Cerebellar cortex (tissue), 1 donor: ENCODE measurements at regions not wholly inside any gene's neighbourhood (a gene's known extent, or its start where the extent isn't known, plus 50 kb on each side); places are given as distances from the start of the nearest gene placed in this dataset.

Experiments
- DNase-seq: peaks from one replicate; pipeline ENCODE4 v3.0.0-alpha.2; 2015; ENCODE audit warnings: low spot score

DNA sequence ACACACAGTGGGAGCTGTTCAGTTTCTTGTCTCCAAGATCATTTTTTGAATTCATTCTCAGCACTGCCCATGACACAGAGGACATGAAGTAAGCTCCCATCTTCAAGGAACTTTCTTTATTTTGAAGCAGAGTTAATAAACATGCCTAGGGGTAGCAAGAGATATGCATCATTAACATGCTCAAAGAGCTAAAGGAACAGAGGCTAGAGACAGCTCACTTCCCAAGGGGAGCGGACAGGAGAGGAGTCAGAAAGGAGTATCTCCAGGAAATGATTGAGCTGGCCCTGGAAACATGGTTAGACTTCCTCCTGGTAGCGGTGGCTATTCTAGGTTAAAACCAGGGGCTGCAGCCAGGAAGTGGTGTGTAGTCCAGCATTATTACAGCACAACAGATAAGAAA, 135.9 kb downstream of the GPAM start:
- DNase-seq, result no peak

GRCh38 chr10:112052166-112052565, 131.4 kb downstream of the GPAM start:
- no peak for DNase-seq

DNA sequence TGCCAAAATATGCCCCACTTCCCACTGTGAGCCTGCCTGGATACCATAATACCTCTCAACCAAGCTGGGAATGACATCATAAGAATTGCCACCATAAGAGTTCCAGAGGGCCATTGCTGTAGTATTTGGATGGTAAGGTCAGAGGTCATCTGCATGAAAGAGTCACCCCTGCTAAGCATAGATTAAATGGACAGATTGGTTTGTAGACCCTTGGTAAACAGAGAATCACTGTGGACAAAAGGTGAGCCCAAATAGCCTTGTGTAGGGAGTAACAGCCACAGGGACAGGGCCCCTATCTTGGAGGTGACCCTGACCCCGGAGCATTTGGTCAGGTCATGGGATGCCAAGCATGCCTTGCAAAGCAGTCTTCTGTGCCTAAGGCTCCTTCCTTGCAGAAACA, 129.7 kb downstream of the GPAM start:
- no peak for DNase-seq

- no peak for DNase-seq
Observed at GRCh38 chr10:112054516-112054915, 129.0 kb downstream of the GPAM start.

GRCh38 chr10:112057072-112057471, 126.5 kb downstream of the GPAM start:
- no peak for DNase-seq

GRCh38 chr10:112059220-112059619, 124.3 kb downstream of the GPAM start:
- DNase-seq, result no peak

DNA sequence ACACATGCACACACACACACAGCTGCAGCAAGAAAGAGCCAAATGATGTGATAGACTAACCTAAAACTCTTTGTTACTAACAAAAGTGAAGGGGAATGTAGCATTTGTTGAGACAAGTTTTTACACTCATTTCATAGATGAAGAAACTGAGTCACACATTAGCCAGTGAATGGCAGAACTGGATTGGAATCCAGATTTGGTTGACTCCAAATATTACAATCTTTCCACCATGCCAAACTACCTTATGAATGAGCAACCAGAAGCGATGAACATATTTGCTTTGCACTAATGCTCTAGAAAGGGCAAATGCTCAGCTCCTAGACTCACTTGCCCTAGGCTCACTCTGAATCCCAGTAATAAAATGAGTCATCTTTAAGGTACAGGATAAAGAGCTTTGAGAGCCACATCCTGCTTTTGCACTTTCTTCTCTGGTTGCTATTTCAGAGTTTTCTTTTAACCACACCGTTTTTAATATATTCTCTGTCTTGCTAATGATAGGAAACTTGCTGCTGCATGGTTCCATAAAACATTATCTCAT, 111.9 kb downstream of the GPAM start:
- no peak for DNase-seq

GRCh38 chr10:112078003-112078402, 105.6 kb downstream of the GPAM start:
- no peak for DNase-seq

- DNase-seq, result no peak
Observed at GRCh38 chr10:112080231-112080630, 103.3 kb downstream of the GPAM start.

GRCh38 chr10:112082120-112082519, 101.4 kb downstream of the GPAM start:
- peak; percentile 48 for DNase-seq

DNA sequence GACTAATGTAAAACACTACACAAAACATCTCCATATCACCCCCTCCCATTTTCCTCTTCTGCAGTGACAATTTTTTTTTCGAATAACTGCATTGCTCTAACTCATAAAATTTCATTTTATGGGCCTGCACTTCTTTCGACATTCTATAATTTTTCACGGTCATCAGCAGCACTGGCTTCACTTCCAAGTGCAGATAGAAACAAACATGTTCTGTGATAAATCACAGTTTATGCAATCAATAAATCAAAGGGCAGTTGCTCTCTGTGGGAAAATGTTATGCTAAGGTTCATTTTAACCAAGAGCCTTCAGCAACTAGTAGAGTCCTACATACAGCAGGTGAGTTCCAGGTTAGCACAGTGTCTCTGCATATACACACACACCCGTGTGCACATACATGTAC, 100.1 kb downstream of the GPAM start:
- DNase-seq, result no peak

DNA sequence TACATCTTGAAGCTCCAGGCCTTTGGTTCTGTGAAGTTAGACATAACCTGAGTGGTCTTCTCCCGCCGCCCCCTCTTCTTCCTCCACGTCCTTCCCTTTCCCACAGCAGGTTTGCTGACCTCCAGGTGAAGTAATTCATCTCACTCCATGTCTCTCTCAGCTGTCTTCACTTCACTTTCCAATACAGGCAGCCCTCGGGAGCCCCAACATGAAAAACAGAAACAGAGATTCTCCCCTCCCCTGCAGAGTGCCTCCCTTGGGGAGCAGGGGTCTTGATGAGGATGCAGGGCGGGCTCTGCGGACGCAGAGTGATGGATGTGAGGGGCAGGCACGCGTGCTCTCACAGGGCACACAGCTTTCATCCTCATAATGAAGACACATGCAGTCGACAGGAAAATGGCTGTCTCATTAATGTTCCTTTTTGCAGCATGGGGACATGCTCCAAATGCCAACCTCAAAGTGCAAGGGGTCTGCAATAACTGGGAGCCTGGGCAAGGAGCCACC, 95.6 kb downstream of the GPAM start:
- DNase-seq, result no peak

DNA sequence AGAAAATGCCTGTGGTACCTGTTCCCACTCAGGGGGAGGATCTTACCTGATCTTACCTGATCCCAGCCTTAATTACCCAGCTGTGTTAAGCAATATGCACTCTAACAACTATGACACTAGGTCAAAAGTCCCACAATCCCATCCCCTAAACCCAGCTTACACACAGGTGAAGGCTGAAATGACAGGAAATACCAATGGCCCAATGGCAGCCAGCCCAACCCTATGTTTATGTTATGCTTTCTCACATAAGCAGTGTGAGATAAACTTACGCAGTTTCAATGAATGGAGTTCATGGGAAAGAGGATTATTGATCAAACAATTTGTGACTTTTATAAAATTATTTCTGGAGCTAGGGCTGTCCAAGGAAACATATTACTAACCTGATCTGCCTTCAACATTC, 91.9 kb downstream of the GPAM start:
- DNase-seq, result no peak

DNA sequence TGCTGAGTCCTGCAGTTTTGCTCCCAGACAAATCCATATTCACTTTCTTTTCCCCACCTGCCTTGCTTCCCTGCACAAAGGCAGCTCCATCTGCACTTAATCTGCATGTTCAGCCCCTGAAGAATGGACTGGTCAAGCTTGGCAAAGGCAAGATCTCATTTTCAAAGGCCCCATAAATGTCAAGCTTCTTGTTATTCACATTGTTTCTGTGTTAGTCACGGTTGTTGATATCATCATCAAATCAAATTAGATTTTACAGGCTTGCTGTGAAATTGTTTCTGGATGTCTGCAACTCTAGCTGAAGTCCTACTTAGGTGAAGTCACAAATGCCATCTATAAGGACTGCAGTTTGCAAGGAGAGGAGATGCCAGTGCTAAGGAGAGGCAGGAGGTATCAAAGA, 91.0 kb downstream of the GPAM start:
- no peak for DNase-seq

DNA sequence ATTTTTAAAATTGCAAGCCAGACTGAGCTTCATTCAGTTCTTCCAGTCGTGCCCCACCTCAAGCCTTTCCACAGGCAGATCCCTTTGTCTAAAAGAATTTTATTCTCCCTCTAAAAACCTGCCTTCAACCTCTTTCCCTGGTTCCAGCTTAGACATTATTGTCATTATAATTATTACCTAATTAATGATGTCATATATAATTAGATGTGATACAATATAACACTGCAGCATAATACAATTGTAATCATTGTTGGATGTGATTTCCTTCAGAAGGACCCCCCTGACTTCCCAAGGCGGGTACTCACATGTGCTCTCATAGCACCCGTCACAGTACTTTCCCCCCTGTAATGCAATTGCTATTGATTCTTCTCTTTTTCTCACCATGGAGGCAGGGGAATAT, 88.6 kb downstream of the GPAM start:
- no peak for DNase-seq

GRCh38 chr10:112095731-112096130, 87.8 kb downstream of the GPAM start:
- DNase-seq, result no peak

- DNase-seq, result peak; percentile 2
Observed at GRCh38 chr10:112098682-112099081, 84.9 kb downstream of the GPAM start.
